C4-2B (cell line): ENCODE measurements at regions not wholly inside any gene's neighbourhood (a gene's known extent, or its start where the extent isn't known, plus 50 kb on each side); places are given as distances from the start of the nearest gene placed in this dataset.

Experiments
- ZFX ChIP-seq: fragments of 450-650 bp; IDR thresholded peaks from 2 replicates; pipeline ENCODE4 v1.6.1; 2017
- TF ChIP-seq, protein P1 (sequence below): fragments of 450-650 bp; conservative IDR thresholded peaks from 2 replicates; pipeline ENCODE4 v1.5.1; 2017; ENCODE audit warnings: mild to moderate bottlenecking

DNA sequence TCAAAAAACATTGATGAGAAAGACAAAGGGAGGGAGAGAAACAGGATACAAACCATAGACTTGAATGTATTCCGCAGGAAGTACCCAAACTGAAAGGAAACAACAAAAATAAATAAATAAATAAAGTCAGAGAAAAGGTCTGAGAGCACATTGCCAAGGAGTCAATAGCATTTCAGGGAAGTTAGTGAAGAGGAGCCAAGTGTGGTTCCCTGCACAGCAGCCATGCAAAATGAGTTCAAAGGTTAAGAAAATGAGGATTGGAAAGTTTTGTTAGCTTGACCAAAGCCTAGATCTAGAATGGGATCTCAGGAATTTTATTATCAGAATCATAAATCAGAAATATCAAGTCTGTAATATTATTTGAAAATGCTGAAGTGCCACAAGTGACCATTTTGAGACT lies 700.0 kb downstream of the MAFB start:
- TF ChIP-seq, protein P1, sequence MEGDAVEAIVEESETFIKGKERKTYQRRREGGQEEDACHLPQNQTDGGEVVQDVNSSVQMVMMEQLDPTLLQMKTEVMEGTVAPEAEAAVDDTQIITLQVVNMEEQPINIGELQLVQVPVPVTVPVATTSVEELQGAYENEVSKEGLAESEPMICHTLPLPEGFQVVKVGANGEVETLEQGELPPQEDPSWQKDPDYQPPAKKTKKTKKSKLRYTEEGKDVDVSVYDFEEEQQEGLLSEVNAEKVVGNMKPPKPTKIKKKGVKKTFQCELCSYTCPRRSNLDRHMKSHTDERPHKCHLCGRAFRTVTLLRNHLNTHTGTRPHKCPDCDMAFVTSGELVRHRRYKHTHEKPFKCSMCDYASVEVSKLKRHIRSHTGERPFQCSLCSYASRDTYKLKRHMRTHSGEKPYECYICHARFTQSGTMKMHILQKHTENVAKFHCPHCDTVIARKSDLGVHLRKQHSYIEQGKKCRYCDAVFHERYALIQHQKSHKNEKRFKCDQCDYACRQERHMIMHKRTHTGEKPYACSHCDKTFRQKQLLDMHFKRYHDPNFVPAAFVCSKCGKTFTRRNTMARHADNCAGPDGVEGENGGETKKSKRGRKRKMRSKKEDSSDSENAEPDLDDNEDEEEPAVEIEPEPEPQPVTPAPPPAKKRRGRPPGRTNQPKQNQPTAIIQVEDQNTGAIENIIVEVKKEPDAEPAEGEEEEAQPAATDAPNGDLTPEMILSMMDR = no peak
- TF ChIP-seq ZFX = no peak
